ENCODE measurements at regions not wholly inside any gene's neighbourhood (a gene's known extent, or its start where the extent isn't known, plus 50 kb on each side); places are given as distances from the start of the nearest gene placed in this dataset.

GRCh38 chr12:98408681-98409080, 106.7 kb upstream of the TMPO start:
- no peaks in the 10 kb centered on the region for H3K36me3 ChIP-seq
- WGBS: 82% methylated on average over 4 of the region's 4 CpGs
- no peaks in the 10 kb centered on the region for H3K9me3 ChIP-seq
- no peak overlapping the region for H3K27ac ChIP-seq
- TF ChIP-seq POLR2A (IDR thresholded peaks at IDR 0.05): no peak
- no peak for TF ChIP-seq POLR2AphosphoS5 (IDR thresholded peaks at IDR 0.05)
- no peak for TF ChIP-seq CTCF (IDR thresholded peaks at IDR 0.05)
- no peaks in the 10 kb centered on the region for H3K4me1 ChIP-seq (replicated peaks)
- no peaks in the 10 kb centered on the region for H3K27me3 ChIP-seq (replicated peaks; ENCODE audit: insufficient read depth)
- H3K4me3 ChIP-seq: no peak overlapping the region
- intact Hi-C loops (cut with DNase I): no loop called here
- DNase-seq (ENCODE audit: low spot score): no peak

- no peak for TF ChIP-seq POLR2AphosphoS5 (IDR thresholded peaks at IDR 0.05)
- no peak for TF ChIP-seq POLR2A (IDR thresholded peaks at IDR 0.05)
- TF ChIP-seq CTCF (IDR thresholded peaks at IDR 0.05): no peak
- Histone ChIP-seq H3K36me3 (no peaks in the 10 kb centered on the region), H3K4me3 (no peak overlapping the region), H3K4me1 (replicated peaks) (no peaks in the 10 kb centered on the region), H3K27ac (no peak overlapping the region), H3K27me3 (replicated peaks; ENCODE audit: insufficient read depth) (no peaks in the 10 kb centered on the region), H3K9me3 (no peaks in the 10 kb centered on the region)
- 59% methylated on average over 1 of the region's 1 CpG for WGBS
- DNase-seq (ENCODE audit: low spot score): no peak
- intact Hi-C loops (cut with DNase I): no loop called here
Measured at GRCh38 chr12:98409548-98409947, 105.8 kb upstream of the TMPO start.

GRCh38 chr12:98410356-98410755, 105.0 kb upstream of the TMPO start:
- no peak for TF ChIP-seq POLR2A (IDR thresholded peaks at IDR 0.05)
- TF ChIP-seq POLR2AphosphoS5 (IDR thresholded peaks at IDR 0.05): no peak
- no peak overlapping the region for H3K27ac ChIP-seq
- H3K9me3 ChIP-seq: no peaks in the 10 kb centered on the region
- no peaks in the 10 kb centered on the region for H3K4me1 ChIP-seq (replicated peaks)
- no peak overlapping the region for H3K4me3 ChIP-seq
- intact Hi-C loops (cut with DNase I): no loop called here
- H3K36me3 ChIP-seq: no peaks in the 10 kb centered on the region
- no peak for DNase-seq (ENCODE audit: low spot score)
- no peaks in the 10 kb centered on the region for H3K27me3 ChIP-seq (replicated peaks; ENCODE audit: insufficient read depth)

- no peak for DNase-seq (ENCODE audit: low spot score)
- WGBS: 79% methylated on average over 4 of the region's 4 CpGs
- TF ChIP-seq POLR2AphosphoS5 (IDR thresholded peaks at IDR 0.05): no peak
- TF ChIP-seq CTCF (IDR thresholded peaks at IDR 0.05): no peak
- no peak for TF ChIP-seq POLR2A (IDR thresholded peaks at IDR 0.05)
- Histone ChIP-seq H3K36me3 (no peaks in the 10 kb centered on the region), H3K27ac (no peak overlapping the region), H3K9me3 (no peaks in the 10 kb centered on the region), H3K27me3 (replicated peaks; ENCODE audit: insufficient read depth) (no peaks in the 10 kb centered on the region), H3K4me3 (no peak overlapping the region), H3K4me1 (replicated peaks) (no peaks in the 10 kb centered on the region)
- intact Hi-C loops (cut with DNase I): no loop called here
Measured at GRCh38 chr12:98416845-98417244, 98.5 kb upstream of the TMPO start.

GRCh38 chr12:98417266-98417665, 98.1 kb upstream of the TMPO start:
- no peak for DNase-seq (ENCODE audit: low spot score)
- Histone ChIP-seq H3K4me1 (replicated peaks) (no peaks in the 10 kb centered on the region), H3K4me3 (no peak overlapping the region), H3K36me3 (no peaks in the 10 kb centered on the region), H3K27me3 (replicated peaks; ENCODE audit: insufficient read depth) (no peaks in the 10 kb centered on the region), H3K9me3 (no peaks in the 10 kb centered on the region), H3K27ac (no peak overlapping the region)
- intact Hi-C loops (cut with DNase I): no loop called here
- TF ChIP-seq POLR2AphosphoS5 (IDR thresholded peaks at IDR 0.05): no peak
- TF ChIP-seq CTCF (IDR thresholded peaks at IDR 0.05): no peak
- no peak for TF ChIP-seq POLR2A (IDR thresholded peaks at IDR 0.05)
- 82% methylated on average over 2 of the region's 2 CpGs for WGBS
